ENCODE measurements at regions not wholly inside any gene's neighbourhood (a gene's known extent, or its start where the extent isn't known, plus 50 kb on each side); places are given as distances from the start of the nearest gene placed in this dataset.
"Not testable (repeated sequence)": the region's sequence is repeated elsewhere in the genome, so short reads cannot be mapped to it uniquely, and the experiment has no call there.

DNA sequence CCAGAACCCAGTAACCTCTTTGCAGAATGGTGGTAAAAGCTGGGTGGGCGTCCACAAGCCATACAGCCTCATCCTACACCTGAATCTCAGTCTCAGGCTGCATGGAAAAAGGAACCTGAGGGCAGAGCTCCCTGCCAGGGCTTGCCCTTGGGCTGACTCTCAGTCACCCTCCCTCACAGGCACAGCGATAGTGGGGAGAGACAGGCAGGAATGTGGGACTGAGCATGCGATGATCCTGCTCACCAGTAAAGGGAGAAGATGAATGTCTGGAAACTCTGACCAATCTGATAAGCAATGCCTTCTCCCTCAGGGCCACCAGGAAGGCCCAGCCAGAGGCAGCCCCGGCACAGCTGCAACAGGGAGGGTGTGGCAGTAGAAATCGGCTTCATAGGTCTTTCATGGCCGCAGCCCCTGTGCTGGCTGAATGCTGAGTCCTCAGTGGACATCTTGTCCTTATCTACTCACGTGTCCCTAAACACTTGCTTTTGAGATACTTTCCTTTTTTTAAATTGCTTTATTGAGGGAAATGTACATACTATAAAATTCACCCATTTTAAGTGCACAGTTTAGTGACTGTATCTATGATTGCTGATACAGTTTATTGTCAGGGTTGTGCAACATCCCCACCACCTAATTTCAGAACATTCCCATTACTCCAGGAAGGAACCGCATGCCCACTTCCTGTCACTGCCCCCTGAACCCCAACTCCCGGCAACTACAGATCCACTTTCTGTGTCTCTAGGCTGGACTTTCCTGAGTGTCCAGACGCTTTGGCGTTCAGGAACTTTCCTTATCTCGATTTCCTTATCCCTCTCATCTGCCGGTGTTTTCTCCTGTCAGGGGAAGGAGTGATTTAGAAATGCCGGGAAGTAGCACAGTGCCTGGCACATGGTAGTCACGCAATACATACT, 258.1 kb downstream of the PCNX1 start:
- H3K27me3 ChIP-seq (ENCODE audit: control insufficient read depth, insufficient read depth, low read length): no peaks in the 10 kb centered on the region
- H3K27ac ChIP-seq (ENCODE audit: low read depth, low read length): no peak overlapping the region
- H3K36me3 ChIP-seq (ENCODE audit: control insufficient read depth, insufficient read depth, low read length): no peaks in the 10 kb centered on the region
- H3K4me1 ChIP-seq (ENCODE audit: control insufficient read depth, insufficient read depth, low read length): no peaks in the 10 kb centered on the region
- no peak overlapping the region for H3K4me3 ChIP-seq (ENCODE audit: low read length)
- H3K9ac ChIP-seq (ENCODE audit: low read length): no peak overlapping the region

GRCh38 chr14:71166180-71166837, 259.1 kb downstream of the PCNX1 start:
- H3K36me3 ChIP-seq (ENCODE audit: control insufficient read depth, insufficient read depth, low read length): no peaks in the 10 kb centered on the region
- no peak overlapping the region for H3K9ac ChIP-seq (ENCODE audit: low read length)
- no peaks in the 10 kb centered on the region for H3K4me1 ChIP-seq (ENCODE audit: control insufficient read depth, insufficient read depth, low read length)
- no peaks in the 10 kb centered on the region for H3K27me3 ChIP-seq (ENCODE audit: control insufficient read depth, insufficient read depth, low read length)
- no peak overlapping the region for H3K4me3 ChIP-seq (ENCODE audit: low read length)
- no peak overlapping the region for H3K27ac ChIP-seq (ENCODE audit: low read depth, low read length)

GRCh38 chr14:71167325-71167950, 260.2 kb downstream of the PCNX1 start:
- H3K27me3 ChIP-seq (ENCODE audit: control insufficient read depth, insufficient read depth, low read length); H3K27ac ChIP-seq (ENCODE audit: low read depth, low read length); H3K36me3 ChIP-seq (ENCODE audit: control insufficient read depth, insufficient read depth, low read length); H3K4me3 ChIP-seq (ENCODE audit: low read length); H3K9ac ChIP-seq (ENCODE audit: low read length); H3K4me1 ChIP-seq (ENCODE audit: control insufficient read depth, insufficient read depth, low read length): not testable (repeated sequence)

GRCh38 chr14:71168161-71168560, 260.9 kb downstream of the PCNX1 start:
- not testable (repeated sequence) for H3K4me1 ChIP-seq (ENCODE audit: control insufficient read depth, insufficient read depth, low read length); H3K9ac ChIP-seq (ENCODE audit: low read length); H3K4me3 ChIP-seq (ENCODE audit: low read length); H3K27ac ChIP-seq (ENCODE audit: low read depth, low read length); H3K27me3 ChIP-seq (ENCODE audit: control insufficient read depth, insufficient read depth, low read length); H3K36me3 ChIP-seq (ENCODE audit: control insufficient read depth, insufficient read depth, low read length)

DNA sequence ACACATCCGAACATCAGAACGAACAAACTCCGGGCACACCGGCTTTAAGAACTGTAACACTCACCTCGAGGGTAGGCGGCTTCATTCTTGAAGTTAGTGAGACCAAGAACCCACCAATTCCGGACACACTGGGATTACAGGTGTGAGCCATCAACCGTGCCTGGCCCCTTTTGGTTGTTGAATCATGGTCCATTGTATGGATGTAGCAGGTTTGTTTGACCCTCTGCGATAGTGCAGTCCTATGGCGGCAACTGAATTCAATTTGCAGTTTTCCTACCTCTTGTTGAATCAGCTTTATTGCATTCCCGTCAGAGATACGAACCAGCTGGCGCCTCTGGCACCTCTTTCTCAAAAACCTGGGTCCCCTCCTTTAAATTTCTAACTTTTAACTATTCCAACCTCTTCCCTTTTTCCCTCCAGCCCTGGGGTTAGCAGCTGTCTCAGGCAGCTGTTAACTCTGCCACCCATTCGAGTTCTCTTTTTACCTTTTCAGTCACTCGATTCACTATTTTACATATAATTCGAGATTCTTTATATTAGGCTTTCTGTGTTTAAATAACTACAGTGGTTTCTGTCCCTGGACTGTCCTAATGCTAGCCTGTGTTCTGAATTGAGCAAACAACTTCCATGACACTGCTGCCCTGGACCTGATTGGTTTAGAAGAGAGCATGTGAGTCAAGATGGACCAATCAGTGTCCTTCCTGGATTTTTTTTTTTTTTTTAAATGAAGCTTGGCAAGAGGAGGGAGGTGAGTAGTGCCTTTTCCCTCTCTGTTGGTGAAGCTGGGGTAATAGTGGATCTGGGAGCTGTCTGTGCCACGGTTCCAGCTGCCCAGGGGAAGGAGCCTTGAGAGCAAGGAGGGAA, 261.5 kb downstream of the PCNX1 start:
- H3K27me3 ChIP-seq (ENCODE audit: control insufficient read depth, insufficient read depth, low read length): no peaks in the 10 kb centered on the region
- no peak overlapping the region for H3K4me3 ChIP-seq (ENCODE audit: low read length)
- H3K36me3 ChIP-seq (ENCODE audit: control insufficient read depth, insufficient read depth, low read length): no peaks in the 10 kb centered on the region
- no peak overlapping the region for H3K27ac ChIP-seq (ENCODE audit: low read depth, low read length)
- H3K4me1 ChIP-seq (ENCODE audit: control insufficient read depth, insufficient read depth, low read length): no peaks in the 10 kb centered on the region
- no peak overlapping the region for H3K9ac ChIP-seq (ENCODE audit: low read length)

DNA sequence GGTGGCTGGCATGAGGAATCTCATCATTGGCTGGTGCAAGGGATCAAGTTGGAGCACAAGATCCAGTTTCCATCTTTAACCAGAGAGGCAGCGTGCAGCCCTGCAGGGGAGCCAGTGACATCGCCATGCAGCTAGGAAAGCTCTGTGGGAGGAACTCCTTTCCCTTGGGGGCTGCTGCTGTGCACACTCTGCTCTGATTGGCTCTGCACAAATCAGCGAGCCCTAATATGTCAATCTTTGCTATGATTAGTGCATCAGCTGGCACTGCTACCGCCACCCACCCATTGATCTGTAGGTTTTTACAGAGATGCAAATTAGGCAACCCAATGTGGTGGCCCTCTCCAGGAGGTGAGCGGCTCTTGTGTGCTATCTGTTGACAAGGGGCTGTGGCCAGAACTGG, 262.6 kb downstream of the PCNX1 start:
- Histone ChIP-seq H3K27ac (ENCODE audit: low read depth, low read length) (no peak overlapping the region), H3K9ac (ENCODE audit: low read length) (no peak overlapping the region), H3K27me3 (ENCODE audit: control insufficient read depth, insufficient read depth, low read length) (no peaks in the 10 kb centered on the region), H3K36me3 (ENCODE audit: control insufficient read depth, insufficient read depth, low read length) (no peaks in the 10 kb centered on the region), H3K4me3 (ENCODE audit: low read length) (no peak overlapping the region), H3K4me1 (ENCODE audit: control insufficient read depth, insufficient read depth, low read length) (no peaks in the 10 kb centered on the region)

GRCh38 chr14:71175491-71175890, 268.2 kb downstream of the PCNX1 start:
- no peak overlapping the region for H3K4me3 ChIP-seq (ENCODE audit: low read length)
- H3K36me3 ChIP-seq (ENCODE audit: control insufficient read depth, insufficient read depth, low read length): no peaks in the 10 kb centered on the region
- H3K9ac ChIP-seq (ENCODE audit: low read length): no peak overlapping the region
- no peaks in the 10 kb centered on the region for H3K4me1 ChIP-seq (ENCODE audit: control insufficient read depth, insufficient read depth, low read length)
- H3K27ac ChIP-seq (ENCODE audit: low read depth, low read length): no peak overlapping the region
- H3K27me3 ChIP-seq (ENCODE audit: control insufficient read depth, insufficient read depth, low read length): no peaks in the 10 kb centered on the region

DNA sequence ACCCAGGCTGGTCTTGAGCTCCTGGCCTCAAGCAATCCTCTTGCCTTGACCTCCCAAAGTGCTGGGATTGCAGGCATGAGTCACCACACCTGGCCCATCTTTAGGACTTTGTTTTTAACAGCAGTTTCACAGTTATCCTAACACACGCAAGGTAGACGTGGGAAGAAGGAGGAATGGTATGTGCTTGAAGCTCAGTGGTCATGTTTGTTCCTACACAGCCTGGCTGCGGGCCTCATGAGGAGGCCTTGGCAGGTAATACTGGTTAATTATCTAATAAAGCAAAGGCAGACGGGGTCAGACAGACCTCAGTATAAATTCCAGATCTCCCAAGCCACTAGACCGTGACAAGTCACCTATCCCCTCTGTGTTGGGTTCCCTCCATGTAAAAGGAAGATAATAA, 271.8 kb downstream of the PCNX1 start:
- Histone ChIP-seq H3K9ac (ENCODE audit: low read length) (no peak overlapping the region), H3K4me1 (ENCODE audit: control insufficient read depth, insufficient read depth, low read length) (no peaks in the 10 kb centered on the region), H3K4me3 (ENCODE audit: low read length) (no peak overlapping the region), H3K36me3 (ENCODE audit: control insufficient read depth, insufficient read depth, low read length) (no peaks in the 10 kb centered on the region), H3K27ac (ENCODE audit: low read depth, low read length) (no peak overlapping the region), H3K27me3 (ENCODE audit: control insufficient read depth, insufficient read depth, low read length) (no peaks in the 10 kb centered on the region)

GRCh38 chr14:71180397-71180796, 273.1 kb downstream of the PCNX1 start:
- no peak overlapping the region for H3K4me3 ChIP-seq (ENCODE audit: low read length)
- H3K27me3 ChIP-seq (ENCODE audit: control insufficient read depth, insufficient read depth, low read length): no peaks in the 10 kb centered on the region
- no peaks in the 10 kb centered on the region for H3K4me1 ChIP-seq (ENCODE audit: control insufficient read depth, insufficient read depth, low read length)
- H3K36me3 ChIP-seq (ENCODE audit: control insufficient read depth, insufficient read depth, low read length): no peaks in the 10 kb centered on the region
- no peak overlapping the region for H3K9ac ChIP-seq (ENCODE audit: low read length)
- H3K27ac ChIP-seq (ENCODE audit: low read depth, low read length): no peak overlapping the region

- H3K4me1 ChIP-seq (ENCODE audit: control insufficient read depth, insufficient read depth, low read length): no peaks in the 10 kb centered on the region
- no peak overlapping the region for H3K4me3 ChIP-seq (ENCODE audit: low read length)
- H3K9ac ChIP-seq (ENCODE audit: low read length): no peak overlapping the region
- H3K27me3 ChIP-seq (ENCODE audit: control insufficient read depth, insufficient read depth, low read length): no peaks in the 10 kb centered on the region
- no peak overlapping the region for H3K27ac ChIP-seq (ENCODE audit: low read depth, low read length)
- H3K36me3 ChIP-seq (ENCODE audit: control insufficient read depth, insufficient read depth, low read length): no peaks in the 10 kb centered on the region
These were observed 274.1 kb downstream of the PCNX1 start for GRCh38 chr14:71181215-71182003.

DNA sequence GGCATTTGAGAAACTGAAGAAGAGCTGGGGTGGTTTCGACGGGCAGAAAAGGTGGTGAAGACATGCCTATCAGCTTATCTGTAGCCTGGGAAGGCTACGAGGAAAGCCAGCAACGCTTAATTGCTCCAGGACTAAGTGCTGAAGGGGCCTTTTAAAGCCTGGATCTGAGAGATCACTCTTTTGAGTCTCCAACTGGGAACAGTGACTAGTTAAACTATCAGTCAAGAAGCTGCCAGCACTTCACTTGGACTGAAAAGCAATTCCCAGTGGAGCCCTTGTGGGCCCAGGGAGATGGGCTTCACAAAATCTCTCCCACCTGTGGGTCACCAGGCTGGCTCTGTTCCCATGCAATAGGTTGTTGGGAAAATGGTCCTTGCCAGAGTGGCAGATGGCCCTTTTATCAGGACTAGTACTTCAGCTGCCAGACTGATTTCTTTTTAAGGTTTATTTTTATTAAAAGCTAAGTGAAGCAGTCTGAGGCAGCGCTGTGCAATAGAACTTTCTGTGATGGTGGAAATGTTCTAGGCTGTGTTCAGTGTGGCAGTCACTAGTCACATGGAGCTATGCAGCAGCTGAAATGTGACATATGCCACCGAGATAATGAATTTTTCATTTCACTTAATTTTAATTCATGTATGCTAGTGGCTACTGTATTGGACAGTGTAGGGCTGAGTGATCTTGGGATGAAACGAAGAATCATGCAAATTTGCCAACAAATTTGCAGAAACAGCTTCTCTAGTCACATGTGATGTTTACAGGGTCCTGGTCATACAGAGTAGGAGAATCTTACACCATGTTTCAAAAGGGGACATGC, 276.8 kb downstream of the PCNX1 start:
- Histone ChIP-seq H3K4me1 (ENCODE audit: control insufficient read depth, insufficient read depth, low read length) (no peaks in the 10 kb centered on the region), H3K4me3 (ENCODE audit: low read length) (no peak overlapping the region), H3K27me3 (ENCODE audit: control insufficient read depth, insufficient read depth, low read length) (no peaks in the 10 kb centered on the region), H3K9ac (ENCODE audit: low read length) (no peak overlapping the region), H3K27ac (ENCODE audit: low read depth, low read length) (no peak overlapping the region), H3K36me3 (ENCODE audit: control insufficient read depth, insufficient read depth, low read length) (no peaks in the 10 kb centered on the region)

All from rectal smooth muscle tissue (tissue), 1 donor.